ENCODE measurements at regions not wholly inside any gene's neighbourhood (a gene's known extent, or its start where the extent isn't known, plus 50 kb on each side); places are given as distances from the start of the nearest gene placed in this dataset.

GRCh38 chr13:107819071-107819470, 396.3 kb downstream of the LIG4 start:
- Histone ChIP-seq H3K27me3 (no peaks in the 10 kb centered on the region), H3K27ac (no peak overlapping the region), H3K4me1 (no peaks in the 10 kb centered on the region), H3K4me3 (no peak overlapping the region), H3K9me3 (no peaks in the 10 kb centered on the region), H3K36me3 (no peaks in the 10 kb centered on the region)
- DNase-seq (ENCODE audit: low spot score): no peak
- no peak for TF ChIP-seq CTCF (IDR thresholded peaks at IDR 0.05)

- H3K36me3 ChIP-seq: no peaks in the 10 kb centered on the region
- H3K27ac ChIP-seq: no peak overlapping the region
- no peaks in the 10 kb centered on the region for H3K27me3 ChIP-seq
- DNase-seq (ENCODE audit: low spot score): no peak
- H3K4me3 ChIP-seq: no peak overlapping the region
- TF ChIP-seq CTCF (IDR thresholded peaks at IDR 0.05): no peak
- no peaks in the 10 kb centered on the region for H3K9me3 ChIP-seq
- H3K4me1 ChIP-seq: no peaks in the 10 kb centered on the region
Measured at GRCh38 chr13:107817647-107818287, 397.6 kb downstream of the LIG4 start.

- Histone ChIP-seq H3K36me3 (no peaks in the 10 kb centered on the region), H3K4me3 (no peak overlapping the region), H3K9me3 (no peaks in the 10 kb centered on the region), H3K27me3 (no peaks in the 10 kb centered on the region), H3K27ac (no peak overlapping the region), H3K4me1 (no peaks in the 10 kb centered on the region)
- TF ChIP-seq CTCF (IDR thresholded peaks at IDR 0.05): no peak
- DNase-seq (ENCODE audit: low spot score): no peak
Measured at GRCh38 chr13:107812014-107812412, 403.3 kb downstream of the LIG4 start.

GRCh38 chr13:107811233-107812013, 403.9 kb downstream of the LIG4 start:
- H3K4me3 ChIP-seq: no peak overlapping the region
- TF ChIP-seq CTCF (IDR thresholded peaks at IDR 0.05): no peak
- H3K9me3 ChIP-seq: no peaks in the 10 kb centered on the region
- H3K36me3 ChIP-seq: no peaks in the 10 kb centered on the region
- no peak for DNase-seq (ENCODE audit: low spot score)
- no peaks in the 10 kb centered on the region for H3K4me1 ChIP-seq
- H3K27me3 ChIP-seq: no peaks in the 10 kb centered on the region
- H3K27ac ChIP-seq: no peak overlapping the region

- H3K4me3 ChIP-seq: no peak overlapping the region
- no peaks in the 10 kb centered on the region for H3K27me3 ChIP-seq
- TF ChIP-seq CTCF (IDR thresholded peaks at IDR 0.05): no peak
- DNase-seq (ENCODE audit: low spot score): no peak
- H3K36me3 ChIP-seq: no peaks in the 10 kb centered on the region
- no peak overlapping the region for H3K27ac ChIP-seq
- H3K4me1 ChIP-seq: no peaks in the 10 kb centered on the region
- H3K9me3 ChIP-seq: no peaks in the 10 kb centered on the region
Measured at GRCh38 chr13:107809125-107809524, 406.2 kb downstream of the LIG4 start.
